KMS-11 (cell line): ENCODE measurements at regions not wholly inside any gene's neighbourhood (a gene's known extent, or its start where the extent isn't known, plus 50 kb on each side); places are given as distances from the start of the nearest gene placed in this dataset.

Experiments used
- H2AFZ ChIP-seq: fragments of 200-600 bp; sonication (generic); 2 replicates; pipeline ENCODE4 v1.6.1; 2016; ENCODE audit warnings: antibody characterized with exemption, mixed run types, low read depth
- H3K27ac ChIP-seq: fragments of 200-600 bp; sonication (generic); 2 replicates; pipeline ENCODE4 v1.6.1; 2016; ENCODE audit warnings: mild to moderate bottlenecking, mixed run types
- H3K27me3 ChIP-seq: fragments of 200-600 bp; sonication (generic); 2 replicates; pipeline ENCODE4 v1.6.1; 2017; ENCODE audit warnings: mild to moderate bottlenecking, low read depth, mixed run types, moderate library complexity; ENCODE audit not compliant: insufficient read depth
- H3K36me3 ChIP-seq: fragments of 200-600 bp; sonication (generic); 2 replicates; pipeline ENCODE4 v1.6.1; 2017; ENCODE audit warnings: mild to moderate bottlenecking, mixed run types; ENCODE audit not compliant: insufficient read depth
- H3K4me1 ChIP-seq: fragments of 200-600 bp; sonication (generic); 2 replicates; pipeline ENCODE4 v1.6.1; 2016; ENCODE audit warnings: mild to moderate bottlenecking, low read depth, mixed run types; ENCODE audit not compliant: poor library complexity, severe bottlenecking
- H3K4me2 ChIP-seq: fragments of 200-600 bp; sonication (generic); 2 replicates; pipeline ENCODE4 v1.7.0; 2016; ENCODE audit warnings: mild to moderate bottlenecking, mixed run types
- H3K4me3 ChIP-seq: fragments of 200-600 bp; sonication (generic); IDR thresholded peaks from 2 replicates; pipeline ENCODE4 v1.6.1; 2017; ENCODE audit warnings: low read depth, low read length, mixed read lengths; ENCODE audit not compliant: insufficient read depth
- H3K79me2 ChIP-seq: fragments of 200-600 bp; sonication (generic); 2 replicates; pipeline ENCODE4 v1.6.1; 2016; ENCODE audit warnings: low read depth, mixed run types; ENCODE audit not compliant: insufficient read depth
- H3K9ac ChIP-seq: fragments of 200-600 bp; sonication (generic); 2 replicates; pipeline ENCODE4 v1.6.1; 2016; ENCODE audit warnings: mild to moderate bottlenecking, mixed run types
- H4K20me1 ChIP-seq: fragments of 200-600 bp; sonication (generic); 2 replicates; pipeline ENCODE4 v1.6.1; 2016; ENCODE audit warnings: mild to moderate bottlenecking, mixed run types; ENCODE audit not compliant: insufficient read depth
- CTCF ChIP-seq: fragments of 200-600 bp; sonication (generic); conservative IDR thresholded peaks from 2 replicates; pipeline ENCODE4 v1.6.1; 2017; ENCODE audit warnings: low read depth, mild to moderate bottlenecking, antibody characterized with exemption, low read length, moderate library complexity, mixed read lengths

DNA sequence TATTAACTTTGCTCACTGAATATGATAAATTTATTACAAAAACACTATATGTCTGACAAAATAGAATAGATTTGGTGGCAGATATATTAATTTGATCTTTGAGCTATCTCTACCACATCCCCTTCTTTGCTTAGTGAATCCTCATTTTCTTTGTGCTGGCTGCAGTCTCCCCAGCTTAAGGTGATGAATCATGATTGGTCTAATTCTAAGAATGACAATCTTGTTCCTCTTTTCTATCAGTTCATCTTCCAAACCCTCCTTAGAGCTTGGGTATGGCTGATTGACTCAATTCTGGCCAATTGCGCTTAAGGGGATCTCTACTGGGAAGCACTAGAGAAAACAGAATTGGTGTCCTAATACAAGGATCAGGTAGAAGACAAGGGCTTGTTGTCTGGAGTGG lies 309.6 kb upstream of the GOLIM4 start:
- H3K4me3 ChIP-seq: no peak overlapping the region
- no peaks in the 10 kb centered on the region for H3K4me1 ChIP-seq
- H3K27ac ChIP-seq: no peak overlapping the region
- no peak for TF ChIP-seq CTCF
- H3K9ac ChIP-seq: no peak overlapping the region
- H3K4me2 ChIP-seq: no peak overlapping the region
- no peaks in the 10 kb centered on the region for H4K20me1 ChIP-seq
- H3K36me3 ChIP-seq: no peaks in the 10 kb centered on the region
- H3K27me3 ChIP-seq: no peaks in the 10 kb centered on the region
- no peaks in the 10 kb centered on the region for H3K79me2 ChIP-seq
- no peak overlapping the region for H2AFZ ChIP-seq

GRCh38 chr3:168398371-168399025 lies 302.8 kb upstream of the GOLIM4 start:
- H3K36me3 ChIP-seq: no peaks in the 10 kb centered on the region
- no peak overlapping the region for H3K9ac ChIP-seq
- H3K27ac ChIP-seq: no peak overlapping the region
- no peak overlapping the region for H3K4me2 ChIP-seq
- TF ChIP-seq CTCF: no peak
- no peaks in the 10 kb centered on the region for H3K4me1 ChIP-seq
- H2AFZ ChIP-seq: no peak overlapping the region
- H4K20me1 ChIP-seq: no peaks in the 10 kb centered on the region
- H3K79me2 ChIP-seq: no peaks in the 10 kb centered on the region
- no peaks in the 10 kb centered on the region for H3K27me3 ChIP-seq
- H3K4me3 ChIP-seq: no peak overlapping the region

GRCh38 chr3:168396861-168397260 lies 301.1 kb upstream of the GOLIM4 start:
- Histone ChIP-seq H4K20me1 (no peaks in the 10 kb centered on the region), H3K27ac (no peak overlapping the region), H2AFZ (no peak overlapping the region), H3K27me3 (no peaks in the 10 kb centered on the region), H3K4me1 (no peaks in the 10 kb centered on the region), H3K36me3 (no peaks in the 10 kb centered on the region), H3K4me2 (no peak overlapping the region), H3K4me3 (no peak overlapping the region), H3K79me2 (no peaks in the 10 kb centered on the region), H3K9ac (no peak overlapping the region)
- no peak for TF ChIP-seq CTCF

DNA sequence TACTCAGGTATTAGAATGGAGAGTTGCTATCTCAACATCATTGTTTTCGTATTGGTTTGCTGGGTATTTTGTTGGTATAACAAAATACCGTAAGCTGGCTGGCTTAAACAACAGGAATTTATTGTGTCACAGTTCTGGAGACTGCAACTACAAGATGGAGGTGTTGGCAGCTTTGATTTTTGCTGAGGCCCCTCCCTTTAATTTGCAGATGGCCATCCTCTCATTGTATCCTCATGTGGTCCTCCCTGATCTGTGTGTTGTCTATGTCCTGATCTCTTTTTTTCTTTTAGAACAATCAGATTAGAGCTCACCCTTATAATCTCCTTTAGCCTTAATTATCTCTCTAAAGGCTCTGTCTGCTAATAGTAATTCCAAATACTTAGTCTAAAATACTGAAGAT lies 299.8 kb upstream of the GOLIM4 start:
- Histone ChIP-seq H3K4me2 (no peak overlapping the region), H3K4me3 (no peak overlapping the region), H4K20me1 (no peaks in the 10 kb centered on the region), H3K9ac (no peak overlapping the region), H3K4me1 (no peaks in the 10 kb centered on the region), H3K36me3 (no peaks in the 10 kb centered on the region), H3K27ac (no peak overlapping the region), H2AFZ (no peak overlapping the region), H3K79me2 (no peaks in the 10 kb centered on the region), H3K27me3 (no peaks in the 10 kb centered on the region)
- TF ChIP-seq CTCF: no peak
